ENCODE measurements at regions not wholly inside any gene's neighbourhood (a gene's known extent, or its start where the extent isn't known, plus 50 kb on each side); places are given as distances from the start of the nearest gene placed in this dataset.

DNA sequence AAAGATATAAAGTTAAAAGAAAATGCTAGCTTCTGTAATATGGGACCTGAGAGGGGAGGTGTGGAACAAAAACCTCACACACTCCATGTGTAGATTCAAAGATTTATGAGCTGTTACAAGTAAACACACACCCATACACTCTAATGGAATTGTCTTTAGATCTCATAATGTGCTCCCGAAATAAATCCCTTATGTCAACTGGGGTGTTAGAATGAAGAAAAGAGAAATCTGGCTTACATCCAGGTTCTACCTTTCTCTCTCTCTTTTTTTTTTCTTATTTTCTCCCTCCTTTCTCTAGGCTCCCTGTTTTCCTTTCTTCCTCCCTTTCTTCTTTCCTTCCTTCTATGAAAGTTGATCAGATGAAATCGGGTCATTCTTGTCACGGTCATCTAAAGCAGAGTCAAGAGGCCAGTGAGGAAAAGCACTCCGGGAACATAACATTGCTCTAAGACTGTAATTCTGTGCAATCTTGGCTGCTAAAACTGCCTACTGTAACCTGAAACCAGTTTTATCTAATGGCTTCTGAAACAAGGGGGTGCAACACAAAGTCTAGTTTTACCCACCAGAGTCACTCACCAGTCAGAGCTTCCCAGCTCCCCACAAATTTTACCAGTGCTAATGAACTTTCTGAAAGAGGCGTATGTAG lies 68.3 kb upstream of the BTBD3 start:
- TF ChIP-seq POLR2A (IDR thresholded peaks at IDR 0.05; ENCODE audit: low read length) (no peak), GATA1 (IDR thresholded peaks at IDR 0.05; ENCODE audit: low read depth, low read length) (no peak)
